ENCODE measurements at regions not wholly inside any gene's neighbourhood (a gene's known extent, or its start where the extent isn't known, plus 50 kb on each side); places are given as distances from the start of the nearest gene placed in this dataset.

DNA sequence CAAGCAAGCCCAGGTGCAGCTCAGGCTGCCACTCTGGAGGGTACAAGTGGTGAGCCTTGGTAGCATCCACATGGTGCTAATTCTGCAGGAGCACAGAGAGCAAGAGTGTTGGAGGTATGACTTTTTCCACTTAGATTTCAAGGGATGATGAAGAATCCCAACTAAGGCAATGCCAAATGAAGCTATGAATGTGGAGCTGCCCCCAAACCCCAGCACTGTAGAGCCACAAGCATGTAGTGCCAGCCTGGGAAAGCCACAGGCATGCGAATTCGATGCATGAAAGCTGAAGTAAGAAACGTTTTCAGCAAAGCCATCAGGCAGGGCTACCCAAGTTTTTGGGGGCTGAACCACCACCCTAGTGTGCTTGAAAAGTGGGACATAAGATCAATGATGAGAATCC, 251.1 kb downstream of the HAO1 start:
- no peak for TF ChIP-seq CTCF (IDR thresholded peaks at IDR 0.05; ENCODE audit: control insufficient read depth, insufficient read depth, low read depth, low read length, missing control alignments)
- no peak for DNase-seq (ENCODE audit: low read depth)
- no peak overlapping the region for H3K4me3 ChIP-seq (ENCODE audit: control insufficient read depth, low read depth, low read length)

GRCh38 chr20:7691647-7692269, 248.5 kb downstream of the HAO1 start:
- no peak for TF ChIP-seq CTCF (IDR thresholded peaks at IDR 0.05; ENCODE audit: control insufficient read depth, insufficient read depth, low read depth, low read length, missing control alignments)
- no peak overlapping the region for H3K4me3 ChIP-seq (ENCODE audit: control insufficient read depth, low read depth, low read length)
- no peak for DNase-seq (ENCODE audit: low read depth)

DNA sequence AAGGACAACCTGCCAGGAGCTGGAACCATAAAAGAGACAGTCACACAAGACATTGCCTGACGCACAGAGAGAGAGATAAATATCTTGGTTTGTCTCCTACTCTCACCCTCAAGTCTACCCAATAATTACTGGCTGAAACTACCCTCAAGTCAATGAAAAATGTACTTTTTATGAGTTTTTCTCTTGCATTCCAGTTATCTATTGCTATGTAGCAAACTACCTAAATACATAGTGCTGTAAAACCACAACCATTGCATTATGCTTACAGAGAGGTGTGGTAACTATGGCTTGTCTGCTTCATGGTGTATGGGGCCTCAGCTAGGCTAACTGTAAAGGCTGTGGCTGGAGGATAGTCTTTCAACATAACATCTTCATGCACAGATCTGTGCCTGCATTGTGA, 247.8 kb downstream of the HAO1 start:
- no peak for TF ChIP-seq CTCF (IDR thresholded peaks at IDR 0.05; ENCODE audit: control insufficient read depth, insufficient read depth, low read depth, low read length, missing control alignments)
- no peak for DNase-seq (ENCODE audit: low read depth)
- H3K4me3 ChIP-seq (ENCODE audit: control insufficient read depth, low read depth, low read length): no peak overlapping the region

DNA sequence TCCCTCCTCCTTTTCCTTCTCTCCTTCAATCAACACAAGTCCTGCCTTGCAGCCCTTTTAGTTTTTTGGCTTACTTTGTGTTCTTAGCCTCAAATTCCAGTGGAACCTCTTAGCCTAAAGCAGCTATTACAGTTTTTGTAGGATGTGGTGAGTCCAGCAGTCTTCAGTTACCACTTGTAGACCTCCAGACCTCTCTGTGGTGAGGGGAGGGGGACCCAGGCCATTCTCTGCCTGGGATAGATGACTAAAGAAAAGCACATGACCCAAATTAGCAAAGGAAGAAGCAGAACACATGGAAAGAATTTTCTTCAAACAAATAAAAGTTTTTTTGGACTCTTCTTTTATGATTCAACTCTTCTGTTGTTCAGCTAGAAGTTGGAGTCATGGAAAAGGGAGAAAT, 246.5 kb downstream of the HAO1 start:
- DNase-seq (ENCODE audit: low read depth): peak; percentile 24
- H3K4me3 ChIP-seq (ENCODE audit: control insufficient read depth, low read depth, low read length): no peak overlapping the region
- no peak for TF ChIP-seq CTCF (IDR thresholded peaks at IDR 0.05; ENCODE audit: control insufficient read depth, insufficient read depth, low read depth, low read length, missing control alignments)

DNA sequence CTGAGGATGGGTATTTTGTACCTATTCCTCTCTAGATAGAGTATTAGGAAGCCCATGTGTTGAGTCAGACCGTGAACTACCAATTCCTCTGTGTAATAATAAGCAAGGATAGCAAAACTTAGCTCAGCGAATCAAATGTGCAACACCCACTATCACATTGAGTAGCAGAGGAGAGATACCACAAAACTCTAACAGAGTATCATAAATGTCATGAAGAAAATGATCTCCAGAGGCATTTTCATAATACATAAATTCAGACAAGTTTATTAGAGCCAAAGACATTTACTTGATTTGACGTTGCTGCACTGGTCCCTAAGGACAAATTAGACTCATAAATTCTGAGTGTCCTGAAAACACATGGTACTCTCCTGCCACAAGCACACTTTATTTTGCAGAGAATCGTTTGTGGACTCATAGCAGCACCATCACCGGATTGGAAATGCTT, 245.2 kb downstream of the HAO1 start:
- H3K4me3 ChIP-seq (ENCODE audit: control insufficient read depth, low read depth, low read length): no peak overlapping the region
- DNase-seq (ENCODE audit: low read depth): peak; percentile 14
- TF ChIP-seq CTCF (IDR thresholded peaks at IDR 0.05; ENCODE audit: control insufficient read depth, insufficient read depth, low read depth, low read length, missing control alignments): no peak

DNA sequence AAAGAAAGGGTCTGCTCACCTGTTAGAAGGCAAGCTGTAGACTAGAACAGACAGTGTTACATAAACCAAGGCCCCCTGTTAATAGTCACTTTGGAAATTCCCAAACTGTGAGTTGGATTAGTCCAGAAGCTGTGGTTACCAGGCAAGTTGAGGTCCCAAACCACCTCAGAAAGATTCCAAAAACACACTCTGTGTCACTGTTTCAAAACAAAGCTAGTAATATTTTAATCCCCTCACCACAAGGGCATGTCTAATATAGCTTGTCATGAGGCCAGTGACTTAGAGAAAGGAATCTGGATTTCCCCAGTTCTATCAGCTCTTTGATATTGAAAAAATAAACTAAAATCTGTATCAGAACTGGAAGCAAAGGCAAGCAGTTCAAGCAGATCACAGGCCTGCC, 244.6 kb downstream of the HAO1 start:
- H3K4me3 ChIP-seq (ENCODE audit: control insufficient read depth, low read depth, low read length): no peak overlapping the region
- peak; percentile 17 for DNase-seq (ENCODE audit: low read depth)
- no peak for TF ChIP-seq CTCF (IDR thresholded peaks at IDR 0.05; ENCODE audit: control insufficient read depth, insufficient read depth, low read depth, low read length, missing control alignments)

DNA sequence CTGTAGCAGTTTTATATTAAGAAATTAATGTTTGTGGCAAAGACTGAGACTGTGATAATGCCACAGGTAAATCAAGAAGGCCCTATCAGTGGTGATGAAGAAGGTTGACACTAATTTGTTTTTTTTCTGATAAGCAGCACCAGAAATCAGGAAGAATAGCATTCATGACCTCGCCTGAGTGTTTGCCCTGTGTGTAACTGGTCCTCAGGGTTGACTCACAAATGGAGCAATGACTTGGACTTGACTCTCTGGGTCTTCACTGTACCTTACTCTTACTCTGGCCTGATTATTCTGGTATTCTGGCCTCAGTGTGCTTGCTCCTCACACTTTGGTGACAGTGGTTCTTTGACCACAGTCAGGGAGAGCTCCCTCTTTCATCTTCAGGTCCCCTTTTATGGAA, 243.9 kb downstream of the HAO1 start:
- no peak for TF ChIP-seq CTCF (IDR thresholded peaks at IDR 0.05; ENCODE audit: control insufficient read depth, insufficient read depth, low read depth, low read length, missing control alignments)
- DNase-seq (ENCODE audit: low read depth): no peak
- H3K4me3 ChIP-seq (ENCODE audit: control insufficient read depth, low read depth, low read length): no peak overlapping the region

Data from AG09309 (cell line).